NCI-H2171 (cell line): ENCODE measurements at regions not wholly inside any gene's neighbourhood (a gene's known extent, or its start where the extent isn't known, plus 50 kb on each side); places are given as distances from the start of the nearest gene placed in this dataset.

Experiments used
- DNase-seq: peaks from one replicate; lab custom pipeline; 2025; lab: John Stamatoyannopoulos, UW

DNA sequence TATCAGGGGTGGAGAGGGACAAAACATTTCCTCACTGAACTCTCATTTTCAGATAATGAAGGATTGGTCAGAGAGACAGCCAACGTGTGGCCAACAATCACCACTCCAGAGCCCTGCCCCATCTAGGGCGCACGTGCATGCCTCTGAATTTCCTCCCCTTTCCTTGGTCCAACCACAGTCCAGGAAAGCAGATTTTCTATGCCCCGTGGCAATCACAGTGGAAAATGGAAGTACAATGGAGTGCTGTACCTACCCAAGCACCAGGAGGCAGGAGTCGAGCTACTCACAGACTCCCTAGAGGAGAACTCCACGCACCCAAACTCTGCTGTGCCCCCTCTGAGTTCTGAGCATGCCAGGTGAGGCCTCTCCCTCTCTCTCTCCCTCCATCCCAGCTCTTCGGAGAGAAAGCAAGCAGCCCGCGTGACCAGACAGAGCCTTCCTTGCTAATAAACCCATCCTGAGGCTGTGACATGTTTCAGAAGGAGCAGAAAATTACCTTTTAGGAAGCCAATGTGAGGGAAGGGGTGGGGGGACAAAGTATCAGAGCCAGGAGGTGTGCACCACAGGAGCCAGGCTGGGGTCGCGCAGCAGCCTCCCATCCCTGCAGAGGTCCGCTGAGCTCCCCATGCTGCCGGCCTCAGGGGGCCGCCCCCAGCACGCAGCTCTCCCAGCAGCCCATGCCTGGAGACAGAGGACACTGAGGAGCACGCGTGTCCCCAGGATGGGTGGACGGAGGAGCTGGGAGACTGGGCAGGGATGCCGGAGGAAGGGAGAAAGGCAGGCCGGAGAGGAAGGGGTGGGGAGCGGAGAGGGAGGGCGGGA, 73.4 kb downstream of the PITPNM2 start:
- no peak for DNase-seq

DNA sequence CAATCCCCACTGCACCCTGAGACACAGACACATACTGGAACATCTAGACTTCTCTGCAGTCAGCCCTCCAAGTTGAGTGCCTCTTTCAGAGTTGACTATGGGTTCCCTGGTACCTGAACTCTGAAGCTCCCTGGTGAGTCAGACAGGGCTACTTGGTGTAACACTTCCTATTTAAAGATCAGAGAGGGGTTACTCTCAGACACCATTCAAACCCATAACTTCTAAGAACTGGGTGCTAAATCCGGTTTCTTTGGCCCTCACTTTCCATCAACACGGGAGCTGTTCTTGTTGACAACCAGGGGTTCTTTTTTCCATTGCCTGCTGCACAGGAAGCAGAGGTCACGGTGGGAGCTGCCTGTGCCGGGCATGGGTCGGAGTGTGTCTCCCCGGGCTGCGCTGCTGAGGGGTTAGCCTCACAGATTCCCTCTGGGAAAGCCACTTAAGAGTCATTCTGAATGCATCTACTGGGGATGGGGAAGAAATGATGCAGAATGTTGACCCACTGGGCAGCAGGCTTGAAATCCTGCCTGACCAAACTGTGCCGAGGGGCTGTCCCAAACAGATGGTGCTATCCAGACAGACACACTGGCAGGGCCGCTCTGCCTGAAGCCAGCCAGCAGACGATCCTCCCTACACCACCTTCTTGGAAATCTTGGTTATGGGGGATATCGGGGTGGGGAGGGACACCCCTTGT, 74.1 kb downstream of the PITPNM2 start:
- no peak for DNase-seq

DNA sequence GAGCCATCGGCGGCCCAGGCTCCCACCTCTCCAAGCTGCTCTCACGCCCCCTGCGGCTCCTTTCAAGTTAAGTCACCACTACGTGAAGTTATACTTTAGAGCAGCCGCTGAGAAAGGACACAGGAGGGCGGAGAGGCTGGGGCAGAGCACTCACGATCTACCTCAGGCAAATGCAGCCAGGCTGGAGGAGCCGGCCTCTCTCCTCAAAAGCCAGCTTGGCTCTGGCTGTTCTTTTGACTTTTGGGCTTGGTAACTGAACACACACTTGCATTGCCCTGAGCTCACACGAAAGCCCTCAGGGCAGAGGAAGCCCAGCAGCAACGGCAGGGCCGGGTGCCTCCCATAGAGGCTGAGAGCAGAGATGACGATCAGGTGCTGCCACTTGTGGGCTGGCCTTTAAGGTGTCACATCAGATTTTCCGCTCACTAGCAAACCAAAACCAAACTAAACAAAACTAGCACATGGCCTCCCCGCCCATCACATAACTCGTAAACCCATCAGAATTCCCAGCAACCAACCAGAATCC, 75.2 kb downstream of the PITPNM2 start:
- no peak for DNase-seq

DNA sequence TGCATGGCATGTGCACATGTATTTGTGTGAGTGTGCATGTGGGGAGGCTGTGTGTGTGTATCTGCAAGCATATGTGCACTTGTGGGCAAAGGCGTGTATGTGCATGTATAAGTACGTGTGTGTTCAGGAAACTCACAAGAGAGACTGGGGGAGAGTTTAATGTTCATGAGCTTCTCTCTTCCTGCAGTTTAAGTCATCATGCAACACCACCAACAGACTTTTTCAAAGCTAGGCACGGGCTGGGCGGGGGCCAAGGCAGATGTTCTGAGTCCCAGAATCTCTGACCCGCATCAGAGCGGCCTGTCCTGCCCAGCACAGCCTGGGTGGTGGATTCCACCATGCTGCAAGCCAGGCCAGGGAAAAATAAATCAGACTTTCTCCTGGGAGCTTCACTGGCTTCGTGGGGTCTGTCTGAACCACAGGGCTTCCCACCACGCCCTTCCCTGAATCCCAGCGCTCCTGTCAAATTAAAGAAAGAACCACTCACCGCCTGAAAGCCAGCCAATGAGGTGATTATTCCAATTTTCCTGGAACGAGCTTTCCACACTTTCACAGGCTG, 75.7 kb downstream of the PITPNM2 start:
- DNase-seq: no peak

DNA sequence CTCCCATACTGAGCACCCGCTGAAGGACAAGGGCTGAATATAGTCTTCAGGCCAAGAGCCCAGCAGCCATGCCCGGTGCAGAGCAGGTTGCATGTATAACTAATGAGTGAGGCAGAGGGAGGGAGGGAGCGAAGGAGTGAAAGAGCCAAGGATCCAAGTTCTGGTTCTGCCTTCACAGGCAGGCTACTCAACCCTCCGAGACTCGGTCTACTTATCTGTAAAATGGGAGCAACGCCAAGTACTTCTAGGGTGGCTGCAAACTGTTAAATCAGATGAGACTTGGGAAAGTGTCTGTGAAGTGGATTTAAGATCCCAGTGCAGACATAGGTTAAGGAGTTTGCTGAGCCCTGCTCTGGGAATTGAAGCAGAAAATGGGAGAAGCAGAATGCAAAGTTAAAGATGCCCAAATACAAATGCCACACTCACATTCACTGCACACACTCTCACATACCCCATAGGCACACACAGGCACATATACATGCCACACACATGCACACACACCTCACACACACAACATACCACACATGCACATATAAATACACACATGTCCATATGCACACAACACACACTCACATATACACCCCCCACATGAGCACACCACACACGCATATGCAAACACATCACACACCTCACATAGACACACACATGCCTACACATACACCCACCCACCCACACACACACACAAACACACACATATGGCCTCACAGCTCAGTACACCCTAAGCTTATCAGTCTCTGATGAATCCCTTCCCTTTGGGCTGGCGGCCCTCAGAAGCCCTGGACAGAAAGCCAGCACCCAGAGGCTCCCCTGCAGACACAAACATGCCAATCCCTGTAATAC, 76.7 kb downstream of the PITPNM2 start:
- no peak for DNase-seq

DNA sequence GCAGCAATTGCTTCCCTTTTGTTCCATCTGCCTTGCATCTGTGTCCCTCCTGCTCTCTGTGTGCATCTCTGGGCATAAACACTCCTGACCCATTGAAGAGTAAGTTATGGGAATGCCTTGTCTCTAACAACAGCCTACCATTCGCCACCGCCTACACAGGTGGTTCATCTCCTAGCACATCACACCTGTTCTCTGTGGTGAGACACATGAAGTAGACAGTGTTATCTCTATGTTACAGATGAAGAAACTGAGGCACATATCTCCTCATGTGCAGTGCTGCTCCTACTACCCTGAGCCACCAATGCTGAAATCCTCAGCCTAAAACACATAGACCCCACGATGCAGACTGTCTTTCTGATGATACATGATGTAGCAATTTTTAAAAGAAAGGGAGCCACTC, 77.6 kb downstream of the PITPNM2 start:
- DNase-seq: no peak

DNA sequence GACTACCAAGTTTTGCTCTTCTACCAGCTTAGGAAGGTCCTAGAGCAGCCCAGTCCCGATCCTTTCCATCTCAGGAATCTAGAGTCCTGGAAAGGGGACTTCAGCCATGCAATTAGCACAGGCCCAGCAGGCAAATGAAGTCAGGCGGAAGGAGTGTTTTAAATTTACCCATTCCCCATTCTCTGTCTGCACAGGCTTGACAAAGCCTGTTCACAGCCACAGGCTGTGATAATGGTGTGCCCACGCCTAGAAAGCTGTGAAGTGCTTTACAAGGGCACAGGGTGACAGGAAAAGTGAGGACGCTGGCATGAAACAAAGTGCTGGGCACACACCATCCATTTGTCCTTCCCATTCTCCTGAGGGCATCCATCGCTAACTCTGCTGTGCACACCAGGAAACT, 79.0 kb downstream of the PITPNM2 start:
- no peak for DNase-seq

DNA sequence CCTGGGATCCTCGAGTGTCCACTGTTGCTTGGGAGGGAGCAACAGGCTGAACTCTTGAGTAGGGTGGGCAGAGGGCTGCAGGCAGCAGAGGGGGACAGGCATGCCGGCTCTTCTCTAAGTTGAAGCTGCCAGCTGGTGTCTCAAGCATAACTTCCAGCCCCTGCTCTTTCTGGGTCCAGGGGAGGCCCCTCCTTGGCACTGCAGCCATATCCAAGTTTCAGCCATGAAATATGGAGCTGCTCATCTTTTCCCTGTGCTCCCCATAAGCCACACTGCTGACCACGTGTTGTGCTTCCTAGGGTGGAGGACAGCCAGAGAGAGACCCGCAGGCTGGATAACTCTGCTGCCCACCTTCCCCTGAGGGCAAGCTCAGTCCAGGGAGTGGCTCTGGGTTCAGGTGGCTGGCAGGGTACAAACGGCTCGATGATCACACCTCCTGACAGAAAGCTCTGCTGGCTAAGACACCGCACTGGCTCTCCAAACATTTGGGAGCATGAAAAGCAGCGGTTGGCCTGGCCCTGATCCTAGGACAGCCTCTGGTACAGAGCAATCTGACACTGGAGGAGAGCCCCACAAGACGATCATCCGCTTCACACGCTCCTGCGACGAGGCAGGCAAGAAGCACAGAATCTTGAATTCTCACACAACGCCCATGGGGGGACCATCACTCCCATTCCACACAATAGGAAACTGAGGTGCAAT, 79.6 kb downstream of the PITPNM2 start:
- no peak for DNase-seq

DNA sequence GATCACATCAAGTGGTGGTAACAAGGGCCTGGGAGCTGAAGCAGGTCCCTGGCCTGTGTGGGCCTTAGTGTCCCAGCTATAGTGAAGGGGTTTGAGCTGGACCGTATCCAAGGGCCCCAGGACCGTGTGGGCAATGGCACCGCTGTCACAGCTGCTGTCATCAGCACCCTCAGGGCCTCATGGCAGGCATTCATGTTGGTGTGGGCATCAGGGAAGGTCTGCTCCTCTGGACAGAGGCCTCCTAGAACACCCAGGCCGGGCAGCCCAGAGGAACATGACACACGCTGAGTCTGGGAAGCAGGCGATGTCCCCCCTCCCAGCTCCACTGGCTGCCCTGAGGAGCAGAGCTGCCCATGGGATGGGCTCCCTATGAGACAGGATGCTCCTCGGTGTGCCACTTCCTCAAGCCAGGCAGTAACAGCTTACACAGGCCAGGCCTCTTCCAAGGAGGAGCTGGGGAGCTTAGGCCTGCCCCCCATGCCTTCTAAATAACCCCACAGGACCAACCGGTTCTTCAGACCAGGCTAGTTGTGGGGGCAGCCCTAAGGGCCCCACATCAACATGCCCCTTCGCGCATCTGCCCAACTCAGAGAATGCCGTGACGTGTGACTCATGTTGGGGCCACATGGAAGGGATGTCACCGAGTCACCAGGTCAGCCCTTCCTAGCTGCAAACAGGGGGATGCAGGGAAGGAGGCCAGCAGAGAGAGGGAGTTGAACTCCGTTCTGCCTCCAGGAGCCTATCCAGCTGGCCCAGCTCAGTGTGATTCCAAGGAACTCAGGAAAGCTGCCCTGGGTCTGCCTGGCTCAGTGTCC, 80.4 kb downstream of the PITPNM2 start:
- DNase-seq: no peak

DNA sequence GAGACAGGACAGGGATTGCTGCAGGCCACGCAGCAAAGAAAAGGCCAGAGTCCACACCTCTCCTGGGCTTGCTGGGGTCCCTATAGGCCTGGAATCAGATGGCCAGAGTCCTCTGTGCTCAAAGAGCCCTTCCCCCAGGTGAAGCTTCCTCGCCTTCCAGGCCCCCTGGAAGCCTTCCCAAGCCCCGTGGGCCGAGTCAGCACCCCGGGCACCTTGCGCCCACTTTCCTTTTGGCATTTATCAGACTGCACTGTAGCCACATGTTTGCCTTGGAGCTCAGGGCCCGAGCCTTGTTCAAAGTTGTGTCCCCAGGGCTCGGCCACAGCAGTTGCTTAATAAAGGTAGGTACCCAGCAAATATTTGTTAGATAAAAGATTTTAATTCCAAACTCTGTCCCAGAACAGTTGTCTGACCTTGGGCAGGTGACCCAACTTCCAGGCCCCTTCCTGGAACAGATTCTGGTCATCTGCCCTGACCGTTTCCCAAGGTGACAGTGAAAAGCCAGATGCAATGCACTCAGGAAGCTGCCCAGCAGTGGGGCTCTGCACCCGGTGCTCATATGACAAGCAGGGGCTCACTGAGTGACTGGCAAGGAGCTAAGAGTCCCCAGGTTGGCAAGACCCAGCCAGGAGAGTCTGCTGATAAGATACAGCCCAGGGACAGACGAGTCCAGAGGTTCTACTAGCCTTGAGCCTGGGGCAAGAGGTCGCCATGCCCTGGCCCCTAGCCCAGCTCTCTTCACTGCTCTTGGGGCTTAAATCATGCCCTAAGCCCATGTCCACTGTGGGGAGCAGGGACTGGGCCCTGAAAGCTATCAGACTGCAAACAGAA, 81.2 kb downstream of the PITPNM2 start:
- DNase-seq: no peak

DNA sequence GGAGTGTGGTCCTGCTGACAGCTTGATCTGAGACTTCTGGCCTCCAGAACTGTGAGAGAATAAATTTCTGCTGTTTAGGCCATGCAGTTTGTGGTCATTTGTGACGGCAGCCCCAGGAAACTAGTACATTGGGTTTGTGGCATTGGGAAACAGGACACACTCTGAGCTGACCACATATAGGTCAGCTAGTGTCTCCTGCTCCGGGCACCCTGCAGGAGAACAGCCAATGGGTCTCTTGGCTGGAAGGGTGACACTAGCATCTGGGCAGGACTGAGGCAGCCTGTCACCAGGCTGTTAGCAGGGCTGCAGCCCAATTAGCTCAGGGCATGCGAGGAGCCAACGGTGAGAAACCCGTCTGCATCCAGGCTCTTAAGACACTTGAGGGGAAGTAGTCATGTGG, 83.2 kb downstream of the PITPNM2 start:
- DNase-seq: no peak

DNA sequence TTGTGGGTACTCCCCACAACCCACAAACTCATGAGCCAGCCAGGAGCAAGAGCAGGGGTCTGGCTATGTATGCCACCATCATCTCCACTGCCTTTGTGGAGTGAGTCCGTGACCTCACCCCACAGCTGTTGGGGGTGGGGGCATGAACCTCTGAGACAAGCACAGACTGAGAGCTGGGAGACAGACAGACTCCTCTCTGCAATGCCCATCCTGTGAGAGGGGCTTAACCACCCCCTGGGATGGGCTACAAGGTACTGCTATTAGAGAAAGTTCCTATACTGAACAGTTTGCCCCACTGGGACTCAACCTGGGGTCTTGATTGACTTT, 84.5 kb downstream of the PITPNM2 start:
- no peak for DNase-seq

DNA sequence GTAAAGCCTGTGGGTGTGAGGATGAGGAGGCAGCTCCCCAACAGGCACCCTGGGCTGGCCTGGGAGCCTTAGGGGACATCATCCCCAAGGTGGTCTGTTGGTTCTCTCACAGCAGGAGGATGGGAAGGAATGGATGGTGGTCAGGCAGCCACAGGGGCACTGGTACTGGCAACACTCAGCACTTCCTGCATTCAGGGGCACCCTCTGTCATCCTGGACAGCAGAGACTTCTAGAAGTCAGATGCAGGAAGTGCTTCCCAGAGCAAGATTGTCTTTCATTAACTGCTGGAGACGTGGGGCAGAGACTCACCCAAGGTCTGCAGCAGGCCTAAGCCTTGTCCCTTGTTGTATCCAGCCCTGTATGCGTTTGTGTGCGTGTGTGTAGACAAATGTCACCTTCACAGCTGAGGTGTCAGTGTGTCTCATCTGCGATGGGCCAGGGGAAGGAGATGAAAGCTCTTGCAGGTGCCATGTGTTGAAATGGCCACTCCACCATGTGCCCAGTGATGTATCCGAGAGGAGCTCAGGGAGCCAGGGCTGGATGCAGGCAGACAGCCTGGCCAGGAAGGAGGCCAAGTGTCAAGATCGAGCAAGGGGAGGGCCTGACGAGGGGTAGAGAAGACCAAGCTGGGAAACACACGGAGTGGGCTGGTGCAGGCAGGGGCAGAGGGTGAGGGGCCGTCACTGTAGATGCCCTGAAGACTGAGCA, 85.1 kb downstream of the PITPNM2 start:
- DNase-seq: no peak

DNA sequence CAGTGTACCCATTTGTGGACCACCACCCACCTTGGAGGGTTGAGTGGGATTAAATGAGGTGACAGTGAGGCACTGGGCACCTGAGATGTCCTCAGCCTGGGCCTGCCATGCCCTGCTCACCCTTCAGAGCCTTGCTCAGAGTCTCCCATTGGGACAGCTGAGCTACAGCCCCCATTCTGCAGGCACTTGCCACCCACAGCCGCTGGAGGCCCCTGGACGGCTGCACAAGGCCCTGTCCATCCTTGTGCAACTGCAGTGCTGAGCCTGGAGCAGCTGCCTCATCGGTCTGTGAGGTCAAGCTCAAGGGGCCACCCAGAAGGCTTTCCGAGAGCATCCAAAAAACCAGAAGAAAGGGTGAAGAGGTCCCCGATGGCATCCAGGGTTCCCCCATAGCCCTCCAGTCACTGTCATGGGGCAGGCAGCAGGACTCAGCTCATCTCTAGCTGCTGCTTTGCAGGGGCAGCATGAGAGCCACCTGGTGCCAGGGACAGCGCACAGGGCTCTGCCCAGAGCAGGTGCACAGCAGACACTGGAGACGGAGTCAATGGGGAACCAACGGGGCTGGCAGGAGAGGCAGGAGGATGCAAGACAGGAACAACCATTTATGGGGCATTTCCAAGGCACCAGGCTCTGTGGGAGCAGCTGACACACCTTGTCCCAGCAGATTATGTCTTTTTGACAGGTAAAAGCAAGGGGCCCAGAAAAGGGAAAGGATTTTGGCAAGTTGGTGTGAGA, 84.6 kb downstream of the ARL6IP4 start:
- no peak for DNase-seq

DNA sequence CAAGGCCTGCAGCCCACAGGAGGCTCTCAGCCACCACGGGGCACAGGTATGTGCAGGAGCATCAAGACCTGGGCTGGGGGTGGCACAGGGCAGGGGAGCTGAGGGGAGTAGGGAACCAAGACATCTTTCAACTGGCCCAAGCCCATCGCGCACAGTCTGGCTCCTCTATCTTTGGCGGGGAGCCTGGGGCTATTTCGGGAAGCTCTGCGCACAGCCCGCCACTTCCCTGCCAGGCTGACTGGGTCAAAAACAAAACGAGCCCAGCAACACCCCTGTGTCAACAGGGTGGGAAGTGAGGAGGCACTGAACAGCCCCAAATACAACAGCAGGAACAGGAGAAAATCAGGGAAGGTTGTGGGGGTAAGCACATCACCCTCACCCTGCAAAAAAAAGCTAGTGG, 83.9 kb downstream of the ARL6IP4 start:
- no peak for DNase-seq

DNA sequence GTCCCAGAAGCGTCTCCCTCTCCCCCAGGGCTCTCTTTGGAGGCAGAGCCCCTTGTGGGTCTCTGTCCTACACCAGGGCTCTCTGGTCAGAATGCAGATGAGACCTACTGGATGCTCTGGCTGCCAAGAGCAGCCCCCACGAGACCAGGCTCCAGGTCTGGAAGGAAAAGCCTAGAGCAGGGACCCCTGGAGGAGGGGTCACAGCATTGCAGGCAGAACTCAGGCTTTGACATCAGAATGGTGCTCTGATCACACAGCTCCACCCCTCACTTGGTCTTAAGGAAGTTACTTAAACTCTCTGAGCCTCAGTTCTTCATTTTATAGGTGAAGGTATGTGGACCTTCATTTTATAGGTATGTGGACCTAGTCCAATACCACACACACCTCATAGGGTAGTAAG, 83.1 kb downstream of the ARL6IP4 start:
- DNase-seq: no peak

DNA sequence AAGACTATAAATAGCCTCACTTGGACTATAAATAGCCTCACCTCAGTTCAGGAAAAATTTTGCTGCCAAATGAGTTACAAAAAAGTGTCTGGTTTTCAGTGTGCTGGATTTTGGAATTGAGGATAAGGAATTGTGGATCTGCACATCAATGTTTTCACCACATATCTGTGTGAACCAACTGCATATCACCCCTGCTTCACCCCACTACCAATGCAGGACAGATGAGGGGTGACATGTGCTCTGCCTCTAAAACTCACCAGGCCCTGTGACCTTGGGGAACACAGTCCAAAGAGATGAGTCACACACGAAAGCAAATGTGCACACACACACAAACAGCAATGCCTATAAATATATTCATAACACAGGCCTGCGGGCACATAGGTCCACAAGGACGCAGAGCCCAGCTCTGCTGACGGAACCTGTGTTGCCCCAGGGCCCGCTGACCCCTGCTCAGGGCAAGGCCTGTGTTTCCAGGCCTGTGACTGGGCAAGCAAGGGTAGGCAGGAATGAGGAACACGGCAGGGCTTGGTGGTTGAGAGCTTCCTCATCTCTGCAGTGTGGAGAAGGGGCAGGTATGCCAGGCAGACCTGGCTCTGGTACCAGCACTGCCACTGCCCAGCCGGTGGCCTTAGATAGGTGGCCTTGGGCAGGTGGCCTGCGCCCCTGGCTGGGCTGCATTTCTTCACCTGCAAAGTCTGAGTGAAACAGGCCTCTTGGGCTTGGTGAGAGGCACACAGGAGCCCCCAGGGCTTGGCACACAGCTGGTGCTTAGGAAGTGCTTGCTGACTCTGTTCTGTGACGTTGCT, 82.4 kb downstream of the ARL6IP4 start:
- no peak for DNase-seq
